Ovary (tissue), 7 donors: ENCODE measurements at regions not wholly inside any gene's neighbourhood (a gene's known extent, or its start where the extent isn't known, plus 50 kb on each side); places are given as distances from the start of the nearest gene placed in this dataset.
"Not testable (repeated sequence)": the region's sequence is repeated elsewhere in the genome, so short reads cannot be mapped to it uniquely, and the experiment has no call there.

Experiments used
- DNase-seq, 5 donors: peaks; one replicate each; pipeline ENCODE4 v3.0.0-alpha.2; 2019 to 2020
- H3K27ac ChIP-seq, 2 donors: fragments of 200-600 bp; one replicate each; pipeline versions ENCODE4 v1.5.1 to v1.8.0; 2019 to 2022
- H3K27me3 ChIP-seq: fragments of 200-600 bp; one replicate; pipeline ENCODE4 v1.8.0; 2022
- H3K36me3 ChIP-seq: fragments of 200-600 bp; sonication (generic); one replicate; pipeline ENCODE4 v1.5.1; 2019
- H3K4me1 ChIP-seq: one replicate; pipeline ENCODE4 v1.8.1; 2013; ENCODE audit warnings: mild to moderate bottlenecking, moderate library complexity; ENCODE audit not compliant: insufficient read depth
- H3K4me3 ChIP-seq: fragments of 200-600 bp; sonication (generic); one replicate; pipeline ENCODE4 v1.5.1; 2017
- H3K9me3 ChIP-seq, 2 donors: fragments of 200-600 bp in 1 of 2; sonication (generic) in 1 of 2; one replicate each; pipeline versions ENCODE4 v1.5.1 to v1.8.1; 2013 to 2019; ENCODE audit warnings: mild to moderate bottlenecking in 1 of 2, moderate library complexity in 1 of 2
- CTCF ChIP-seq, 3 donors: fragments of 450-650 bp in 2 of 3; fragments of 200-600 bp in 1 of 3; IDR thresholded peaks; one replicate each; pipeline versions ENCODE4 v1.5.1 to v1.8.0; 2016 to 2022; ENCODE audit warnings: antibody characterized with exemption in 3 of 3, mild to moderate bottlenecking in 1 of 3
- EP300 ChIP-seq: sonication (generic); formaldehyde crosslinking; IDR thresholded peaks from one replicate; pipeline ENCODE4 v1.6.1; 2017; ENCODE audit warnings: antibody characterized with exemption
- POLR2A ChIP-seq: fragments of 450-650 bp; IDR thresholded peaks from one replicate; pipeline ENCODE4 v1.6.1; 2017; ENCODE audit warnings: antibody characterized with exemption, mild to moderate bottlenecking, moderate library complexity
- WGBS, 3 donors: extraction: QIAGEN DNeasy Blood & Tissue Kit in 1 of 3; methylation state at CpG; one replicate each; pipeline versions ENCODE4 v1.1.5 to v1.1.7; 2013 to 2017; 5-methylcytosine and 5-hydroxymethylcytosine counted together
- intact Hi-C, 4 donors: fragments of 100-400 bp; cut with DNase I; formaldehyde crosslinking; loops; one replicate each; pipeline versions ENCODE4 v1.11.0 to v1.15.1; 2022 to 2023
- donor health status: DM: no; HTN: no; CAD: no; lungs with moderate emphysema.
- donor health status: DM: no; HTN: no; CAD: no.
- donor health status: Bipolar disorder and iron deficiency.
- donor health status: DM: no; HTN: no; CAD: no.
- donor health status: DM: yes; HTN: yes; CAD: no.

- Histone ChIP-seq H3K4me3 (no peak overlapping the region), H3K36me3 (no peaks in the 10 kb centered on the region), H3K27ac (no peak overlapping the region), H3K9me3 (no peaks in the 10 kb centered on the region), H3K4me1 (no peaks in the 10 kb centered on the region), H3K27me3 (no peaks in the 10 kb centered on the region)
- intact Hi-C loops = no loop called here
- whole genome bisulfite sequencing, 3 donors = 38 to 58% (median 44%) methylated on average over 2 of the region's 2 CpGs
- TF ChIP-seq EP300 (no peak), POLR2A (no peak), CTCF (IDR thresholded peaks at IDR 0.05) (no peak)
- no peak for DNase-seq
Measured at GRCh38 chr1:109837852-109838570, 72.6 kb upstream of the CSF1 start.

- intact Hi-C loops, H3K4me1 ChIP-seq, H3K36me3 ChIP-seq, H3K4me3 ChIP-seq, DNase-seq, H3K27ac ChIP-seq, H3K9me3 ChIP-seq, H3K27me3 ChIP-seq: not testable (repeated sequence)
- whole genome bisulfite sequencing, 3 donors = 91 to 93% (median 92%) methylated on average over 6 of the region's 6 CpGs
Measured at GRCh38 chr1:109835645-109836044, 71.9 kb upstream of the EPS8L3 start.

DNA sequence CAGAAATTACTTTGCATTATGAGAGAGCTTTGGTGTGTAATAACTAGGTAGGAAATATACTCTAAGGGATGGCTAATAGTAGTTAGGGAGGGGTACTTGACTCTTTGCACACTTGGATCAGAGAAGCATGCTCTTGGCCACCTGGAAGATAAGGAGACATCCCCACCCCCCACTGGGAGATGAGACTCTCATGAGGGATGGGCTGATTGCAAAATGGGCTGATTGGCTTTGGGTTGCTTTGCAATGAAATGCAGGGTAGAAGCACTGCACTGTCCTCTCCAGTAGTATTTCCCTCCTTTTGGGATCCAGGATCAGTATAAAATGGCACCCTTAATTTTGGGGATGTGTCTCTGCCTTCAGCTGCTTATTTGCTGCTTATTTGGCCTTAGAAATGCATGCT is 71.2 kb upstream of the EPS8L3 start:
- no peaks in the 10 kb centered on the region for H3K9me3 ChIP-seq
- no peaks in the 10 kb centered on the region for H3K4me1 ChIP-seq
- TF ChIP-seq CTCF (IDR thresholded peaks at IDR 0.05) (no peak), POLR2A (no peak), EP300 (no peak)
- no peaks in the 10 kb centered on the region for H3K27me3 ChIP-seq
- H3K27ac ChIP-seq = no peak overlapping the region
- no peak for DNase-seq
- no peak overlapping the region for H3K4me3 ChIP-seq
- intact Hi-C loops = no loop called here
- no peaks in the 10 kb centered on the region for H3K36me3 ChIP-seq

DNA sequence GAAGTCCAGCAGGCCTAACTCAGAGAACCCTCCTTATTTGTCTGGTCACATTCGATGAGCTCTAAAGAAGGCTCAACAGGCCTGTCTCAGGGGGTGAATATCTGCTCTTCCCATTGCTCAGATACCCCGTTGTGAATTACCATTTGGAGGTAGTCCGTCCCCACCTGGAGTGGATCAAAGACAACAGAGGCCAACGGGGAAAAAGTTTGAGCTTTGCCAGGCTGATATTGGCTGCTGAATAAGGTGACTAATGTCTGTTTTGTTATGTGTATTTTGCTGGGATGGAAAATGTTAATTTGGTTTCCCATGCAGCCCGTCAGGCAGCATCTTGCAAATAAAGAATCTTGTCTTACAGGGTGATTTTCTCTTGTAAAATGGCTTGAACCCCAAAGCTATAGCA is 69.2 kb upstream of the EPS8L3 start:
- no peaks in the 10 kb centered on the region for H3K36me3 ChIP-seq
- WGBS, 3 donors = 70 to 76% (median 75%) methylated on average over 5 of the region's 5 CpGs
- TF ChIP-seq EP300 (no peak), CTCF (IDR thresholded peaks at IDR 0.05) (no peak), POLR2A (no peak)
- DNase-seq = no peak
- H3K27ac ChIP-seq = no peak overlapping the region
- H3K4me1 ChIP-seq = no peaks in the 10 kb centered on the region
- intact Hi-C loops = no loop called here
- H3K27me3 ChIP-seq = no peaks in the 10 kb centered on the region
- no peak overlapping the region for H3K4me3 ChIP-seq
- no peaks in the 10 kb centered on the region for H3K9me3 ChIP-seq

- TF ChIP-seq EP300 = no peak
- no peak for TF ChIP-seq POLR2A
- TF ChIP-seq CTCF (IDR thresholded peaks at IDR 0.05) = no peak
- H3K27me3 ChIP-seq = no peaks in the 10 kb centered on the region
- no peak for DNase-seq
- no peak overlapping the region for H3K4me3 ChIP-seq
- no peaks in the 10 kb centered on the region for H3K36me3 ChIP-seq
- WGBS, 3 donors = 72 to 84% (median 77%) methylated on average over 8 of the region's 8 CpGs
- no peak overlapping the region for H3K27ac ChIP-seq
- peaks cover 1% of the 10 kb centered on the region for H3K4me1 ChIP-seq
- intact Hi-C loops = loop anchor here in 1 of 4 donors (10.0 kb wide), 1 partner anchor 46 kb away; no protein-coding TSS in a partner anchor
- no peaks in the 10 kb centered on the region for H3K9me3 ChIP-seq
Measured at GRCh38 chr1:109828756-109829505, 65.2 kb upstream of the EPS8L3 start.
